ENCODE measurements at regions not wholly inside any gene's neighbourhood (a gene's known extent, or its start where the extent isn't known, plus 50 kb on each side); places are given as distances from the start of the nearest gene placed in this dataset.
"Not testable (repeated sequence)": the region's sequence is repeated elsewhere in the genome, so short reads cannot be mapped to it uniquely, and the experiment has no call there.

DNA sequence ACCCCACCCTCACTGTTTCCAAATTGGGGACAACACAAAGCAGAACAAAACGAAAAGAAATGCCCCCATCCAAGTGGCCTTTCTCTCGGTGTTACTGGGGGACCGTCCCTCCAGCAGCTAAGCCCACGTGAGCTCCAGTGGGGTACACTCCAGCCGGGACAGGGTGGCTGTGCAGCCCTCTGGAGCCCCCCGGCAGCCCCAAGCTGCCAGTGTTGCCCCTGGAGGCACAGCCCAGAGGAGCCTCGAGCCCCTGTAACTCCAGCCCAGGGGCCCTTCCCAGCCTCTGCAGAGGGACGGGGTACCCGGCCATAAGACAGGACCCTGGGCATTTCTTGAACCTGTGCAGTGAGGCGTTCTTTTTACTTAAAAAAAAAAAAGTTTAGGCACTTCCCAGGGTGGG is 124.5 kb upstream of the KCTD7 start:
- Mint-ChIP-seq H3K4me3 (no peak overlapping the region), H3K27ac (no peak overlapping the region), H3K4me1 (ENCODE audit: low read depth) (0 out of 2 replicates have a peak, but pooled peaks cover 4% of the 10 kb centered on the region), H3K9me3 (no peaks in the 10 kb centered on the region), H3K36me3 (ENCODE audit: low read depth) (no peaks in the 10 kb centered on the region), H3K27me3 (ENCODE audit: insufficient read depth) (peaks cover 4% of the 10 kb centered on the region)
- DNase-seq: no peak
- TF ChIP-seq, protein P1, sequence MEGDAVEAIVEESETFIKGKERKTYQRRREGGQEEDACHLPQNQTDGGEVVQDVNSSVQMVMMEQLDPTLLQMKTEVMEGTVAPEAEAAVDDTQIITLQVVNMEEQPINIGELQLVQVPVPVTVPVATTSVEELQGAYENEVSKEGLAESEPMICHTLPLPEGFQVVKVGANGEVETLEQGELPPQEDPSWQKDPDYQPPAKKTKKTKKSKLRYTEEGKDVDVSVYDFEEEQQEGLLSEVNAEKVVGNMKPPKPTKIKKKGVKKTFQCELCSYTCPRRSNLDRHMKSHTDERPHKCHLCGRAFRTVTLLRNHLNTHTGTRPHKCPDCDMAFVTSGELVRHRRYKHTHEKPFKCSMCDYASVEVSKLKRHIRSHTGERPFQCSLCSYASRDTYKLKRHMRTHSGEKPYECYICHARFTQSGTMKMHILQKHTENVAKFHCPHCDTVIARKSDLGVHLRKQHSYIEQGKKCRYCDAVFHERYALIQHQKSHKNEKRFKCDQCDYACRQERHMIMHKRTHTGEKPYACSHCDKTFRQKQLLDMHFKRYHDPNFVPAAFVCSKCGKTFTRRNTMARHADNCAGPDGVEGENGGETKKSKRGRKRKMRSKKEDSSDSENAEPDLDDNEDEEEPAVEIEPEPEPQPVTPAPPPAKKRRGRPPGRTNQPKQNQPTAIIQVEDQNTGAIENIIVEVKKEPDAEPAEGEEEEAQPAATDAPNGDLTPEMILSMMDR (IDR thresholded peaks at IDR 0.05): no peak

DNA sequence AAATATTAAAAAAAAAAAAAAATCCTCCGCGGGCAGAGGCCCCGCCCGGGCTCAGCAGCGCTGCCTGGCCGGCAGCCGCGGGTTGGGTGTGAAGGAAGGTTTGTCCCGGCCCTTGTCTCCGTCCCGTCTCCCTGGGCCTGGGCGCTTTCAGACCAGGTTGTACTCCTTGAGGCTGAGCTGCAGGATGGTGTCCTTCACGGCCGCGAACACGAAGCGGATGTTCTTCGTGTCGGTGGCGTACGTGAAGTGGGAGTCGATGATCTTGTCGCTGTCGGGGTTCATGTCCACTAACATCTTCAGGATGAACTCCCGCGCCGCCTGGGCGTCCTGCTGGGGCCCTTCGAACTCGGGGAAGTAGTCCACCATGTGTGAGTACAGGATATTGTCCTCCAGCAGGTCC is 123.7 kb upstream of the KCTD7 start:
- TF ChIP-seq, protein P1 (IDR thresholded peaks at IDR 0.05): no peak
- H3K4me3 Mint-ChIP-seq: no peak overlapping the region
- no peak for DNase-seq
- no peaks in the 10 kb centered on the region for H3K36me3 Mint-ChIP-seq (ENCODE audit: low read depth)
- peaks cover 4% of the 10 kb centered on the region for H3K27me3 Mint-ChIP-seq (ENCODE audit: insufficient read depth)
- H3K9me3 Mint-ChIP-seq: no peaks in the 10 kb centered on the region
- 0 out of 2 replicates have a peak, but pooled peaks cover 4% of the 10 kb centered on the region for H3K4me1 Mint-ChIP-seq (ENCODE audit: low read depth)
- H3K27ac Mint-ChIP-seq: no peak overlapping the region

DNA sequence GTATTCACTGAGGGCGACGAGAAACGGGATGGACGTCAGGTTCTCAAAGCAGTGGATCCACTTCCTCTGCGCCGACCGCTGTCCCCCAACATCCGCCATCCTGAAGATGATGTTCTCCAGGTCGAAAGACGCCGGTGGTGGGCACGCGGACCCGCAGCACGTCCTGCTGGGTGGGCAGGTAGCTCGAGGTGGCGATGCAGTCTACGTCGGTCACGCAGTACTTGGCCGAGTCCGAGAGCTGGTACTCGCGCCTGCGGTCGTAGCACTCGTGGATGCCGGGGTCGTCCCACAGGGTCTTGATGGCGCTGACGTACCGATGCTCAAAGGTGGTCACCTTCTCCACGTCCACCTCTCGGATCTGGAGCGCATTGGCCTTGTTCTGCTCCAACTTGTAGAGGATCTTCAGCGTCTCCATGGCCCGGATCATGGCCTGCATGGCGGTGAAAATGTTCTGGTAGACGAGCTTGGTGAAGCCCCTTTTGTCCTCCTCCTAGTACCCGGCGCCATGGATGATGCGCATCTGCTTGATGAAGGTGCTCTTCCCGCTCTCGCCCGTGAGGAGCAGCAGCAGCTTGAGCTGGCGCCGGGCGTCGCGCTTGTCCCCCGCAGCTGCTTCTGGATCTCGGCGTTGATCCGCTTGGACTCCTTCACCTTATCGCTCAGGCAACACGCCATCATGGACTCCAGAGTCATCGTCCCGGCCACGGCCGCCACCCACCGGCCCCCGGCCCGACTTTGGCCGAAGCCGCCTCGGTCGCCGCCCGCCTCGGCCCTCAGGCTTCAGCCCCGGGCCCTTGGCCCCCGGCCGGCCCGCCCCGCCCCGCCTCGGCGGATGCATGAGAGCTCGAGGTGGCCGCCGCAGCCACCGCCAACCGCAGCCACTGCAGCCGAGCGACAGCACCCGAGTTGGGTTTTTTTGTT is 122.9 kb upstream of the KCTD7 start:
- DNase-seq: no peak
- H3K4me1 Mint-ChIP-seq (ENCODE audit: low read depth): no peaks in the 10 kb centered on the region
- TF ChIP-seq, protein P1 (IDR thresholded peaks at IDR 0.05): no peak

DNA sequence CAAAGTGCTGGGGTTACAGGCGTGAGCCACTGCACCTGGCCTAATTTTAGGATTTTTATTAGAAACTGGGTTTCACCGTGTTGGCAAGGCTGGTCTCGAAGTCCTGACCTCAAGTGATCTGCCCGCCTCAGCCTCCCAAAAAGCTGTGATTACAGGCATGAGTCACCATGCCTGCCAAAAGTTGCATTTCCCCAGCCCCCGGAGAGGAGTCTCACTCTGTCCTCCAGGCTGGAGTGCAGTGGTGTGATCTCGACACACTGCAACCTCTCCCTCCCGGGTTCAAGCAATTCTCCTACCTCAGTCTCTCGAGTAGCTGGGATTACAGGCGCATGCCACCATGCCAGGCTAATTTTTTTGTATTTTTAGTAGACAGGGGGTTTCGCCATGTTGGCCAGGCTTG is 122.0 kb upstream of the KCTD7 start:
- not testable (repeated sequence) for H3K9me3 Mint-ChIP-seq; H3K4me1 Mint-ChIP-seq (ENCODE audit: low read depth); H3K27me3 Mint-ChIP-seq (ENCODE audit: insufficient read depth); DNase-seq; H3K4me3 Mint-ChIP-seq; H3K36me3 Mint-ChIP-seq (ENCODE audit: low read depth); H3K27ac Mint-ChIP-seq

More for the DNA sequence above, 122.9 kb upstream of the KCTD7 start:
- H3K9me3 Mint-ChIP-seq: no peaks in the 10 kb centered on the region
- H3K27me3 Mint-ChIP-seq (ENCODE audit: insufficient read depth): peaks cover 4% of the 10 kb centered on the region
- no peak overlapping the region for H3K4me3 Mint-ChIP-seq
- H3K36me3 Mint-ChIP-seq (ENCODE audit: low read depth): no peaks in the 10 kb centered on the region
- no peak overlapping the region for H3K27ac Mint-ChIP-seq

DNA sequence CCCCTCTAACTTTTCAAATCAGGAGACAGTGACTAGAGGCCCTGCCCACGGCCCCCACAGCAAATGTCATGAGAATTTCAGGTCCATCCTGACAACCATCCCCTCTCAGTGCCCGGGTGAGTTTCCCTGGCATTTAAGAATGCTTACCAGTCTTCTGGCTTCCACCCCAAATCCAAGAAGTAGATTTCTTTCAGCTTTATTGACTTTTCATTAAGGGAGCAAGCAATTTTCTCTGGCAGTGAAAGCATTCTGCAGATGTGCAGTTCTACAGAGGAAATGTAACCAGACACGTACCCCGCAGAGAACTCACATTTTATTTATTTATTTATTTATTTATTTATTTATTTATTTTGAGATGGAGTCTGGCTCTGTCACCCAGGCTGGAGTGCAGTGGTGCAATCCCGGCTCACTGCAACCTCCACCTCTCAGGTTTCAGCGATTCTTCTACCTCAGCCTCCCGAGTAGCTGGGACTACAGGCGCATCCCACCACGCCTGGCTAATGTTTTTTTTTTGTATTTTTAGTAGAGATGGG is 120.9 kb upstream of the KCTD7 start:
- no peak for DNase-seq

More for the DNA sequence above, 120.9 kb upstream of the KCTD7 start:
- TF ChIP-seq, protein P1 (IDR thresholded peaks at IDR 0.05): no peak
- no peaks in the 10 kb centered on the region for H3K36me3 Mint-ChIP-seq (ENCODE audit: low read depth)
- no peak overlapping the region for H3K27ac Mint-ChIP-seq
- H3K4me1 Mint-ChIP-seq (ENCODE audit: low read depth): no peaks in the 10 kb centered on the region
- H3K4me3 Mint-ChIP-seq: no peak overlapping the region
- H3K27me3 Mint-ChIP-seq (ENCODE audit: insufficient read depth): peaks cover 6% of the 10 kb centered on the region
- H3K9me3 Mint-ChIP-seq: no peaks in the 10 kb centered on the region

Measured in HFFc6 (cell line).